Stomach (tissue), 8 donors: ENCODE measurements at regions not wholly inside any gene's neighbourhood (a gene's known extent, or its start where the extent isn't known, plus 50 kb on each side); places are given as distances from the start of the nearest gene placed in this dataset.
A peak's percentile ranks its signal among the peaks of the same experiment; 100 is the strongest.

Experiments
- DNase-seq, 2 donors: peaks; one replicate each; pipeline versions ENCODE4 v3.0.0 to v3.0.0-alpha.2; 2013 to 2019
- H3K27ac ChIP-seq, 5 donors: fragments of 200-600 bp in 4 of 5; sonication (generic) in 4 of 5; one replicate each; pipeline ENCODE4 v1.5.1; 2013 to 2019; ENCODE audit warnings: mild to moderate bottlenecking in 1 of 5, moderate library complexity in 1 of 5
- H3K27me3 ChIP-seq, 3 donors: fragments of 200-600 bp; sonication (generic); one replicate each; pipeline ENCODE4 v1.5.1; 2017 to 2019; ENCODE audit warnings: mixed run types in 1 of 3
- H3K36me3 ChIP-seq, 4 donors: fragments of 200-600 bp; sonication (generic); 1 replicate in 3 of 4; 2 replicates in 1 of 4; pipeline ENCODE4 v1.5.1; 2016 to 2019
- H3K4me1 ChIP-seq, 4 donors: fragments of 200-600 bp; sonication (generic); one replicate each; pipeline ENCODE4 v1.5.1; 2016 to 2019
- H3K4me3 ChIP-seq, 4 donors: fragments of 200-600 bp; sonication (generic) in 3 of 4; one replicate each; pipeline ENCODE4 v1.5.1; 2016 to 2019; ENCODE audit warnings: mild to moderate bottlenecking in 1 of 4
- H3K9me3 ChIP-seq, 4 donors: fragments of 200-600 bp; sonication (generic); one replicate each; pipeline ENCODE4 v1.5.1; 2016 to 2019
- CTCF ChIP-seq, 7 experiments: fragments of 450-650 bp in 4 of 7; fragments of 200-600 bp in 3 of 7; sonication (generic) in 3 of 7; IDR thresholded peaks; one replicate each; pipeline ENCODE4 v1.5.1; 2016 to 2019; ENCODE audit warnings: antibody characterized with exemption in 7 of 7, control low read depth in 2 of 7, mild to moderate bottlenecking in 1 of 7
- EP300 ChIP-seq: sonication (generic); formaldehyde crosslinking; IDR thresholded peaks from one replicate; pipeline ENCODE4 v1.6.1; 2017; ENCODE audit warnings: antibody characterized with exemption
- POLR2A ChIP-seq, 4 donors: fragments of 450-650 bp; IDR thresholded peaks; one replicate each; pipeline ENCODE4 v1.6.1; 2016; ENCODE audit warnings: antibody characterized with exemption in 4 of 4, control low read depth in 2 of 4, mild to moderate bottlenecking in 1 of 4, moderate library complexity in 1 of 4
- POLR2AphosphoS5 ChIP-seq, 3 donors: sonication (generic); formaldehyde crosslinking; IDR thresholded peaks; one replicate each; pipeline ENCODE4 v1.6.1; 2016; ENCODE audit warnings: antibody characterized with exemption in 3 of 3
- WGBS, 5 donors: extraction: QIAGEN DNeasy Blood & Tissue Kit in 3 of 5; methylation state at CpG; one replicate each; pipeline versions ENCODE4 v1.1.5 to v1.1.7; 2013 to 2018; 5-methylcytosine and 5-hydroxymethylcytosine counted together
- intact Hi-C: fragments of 100-400 bp; cut with DNase I; formaldehyde crosslinking; loops from one replicate; pipeline ENCODE4 v1.15.1; 2023; ENCODE audit warnings: low total_unique reads
- donor health status: healthy with polysubstance abuse.
- donor health status: Bipolar disorder and iron deficiency.
- donor health status: healthy.

- no peak for TF ChIP-seq CTCF (IDR thresholded peaks at IDR 0.05)
- peaks cover 0 to 34% (median 15%) of the 10 kb centered on the region in 4 donors for H3K4me1 ChIP-seq
- H3K36me3 ChIP-seq = no peaks in the 10 kb centered on the region
- DNase-seq = no peak
- 64 to 73% (median 70%) methylated on average over 4 of the region's 4 CpGs for WGBS, 5 donors
- H3K27ac ChIP-seq = no peak overlapping the region
- no peak overlapping the region for H3K4me3 ChIP-seq
- H3K9me3 ChIP-seq = no peaks in the 10 kb centered on the region
- no peaks in the 10 kb centered on the region for H3K27me3 ChIP-seq
- intact Hi-C loops = no loop called here
Observed at GRCh38 chr6:139475646-139476045, 101.2 kb upstream of the CITED2 start.

- no peaks in the 10 kb centered on the region for H3K9me3 ChIP-seq
- H3K4me1 ChIP-seq = peaks cover 0 to 34% (median 15%) of the 10 kb centered on the region in 4 donors
- intact Hi-C loops = no loop called here
- peak overlapping the region in 2 of 5 donors; percentile 57 to 73 for H3K27ac ChIP-seq
- no peak overlapping the region for H3K4me3 ChIP-seq
- H3K27me3 ChIP-seq = no peaks in the 10 kb centered on the region
- DNase-seq = peak in 1 of 2 donors; percentile 22
- no peak for TF ChIP-seq POLR2A (IDR thresholded peaks at IDR 0.05)
- no peak for TF ChIP-seq CTCF (IDR thresholded peaks at IDR 0.05)
- TF ChIP-seq POLR2AphosphoS5 (IDR thresholded peaks at IDR 0.05) = no peak
- TF ChIP-seq EP300 = no peak
- no peaks in the 10 kb centered on the region for H3K36me3 ChIP-seq
- 78 to 89% (median 82%) methylated on average over 5 of the region's 5 CpGs for WGBS, 5 donors
Observed at GRCh38 chr6:139475241-139475640, 100.8 kb upstream of the CITED2 start.

GRCh38 chr6:139474145-139475108 is 100.0 kb upstream of the CITED2 start:
- intact Hi-C loops = no loop called here
- H3K27me3 ChIP-seq = no peaks in the 10 kb centered on the region
- H3K4me1 ChIP-seq = peaks cover 0 to 34% (median 15%) of the 10 kb centered on the region in 4 donors
- no peaks in the 10 kb centered on the region for H3K36me3 ChIP-seq
- DNase-seq = peak in 1 of 2 donors; percentile 88
- peak overlapping the region in 1 of 4 donors; percentile 2 for H3K4me3 ChIP-seq
- WGBS, 5 donors = 23 to 45% (median 32%) methylated on average over 7 of the region's 7 CpGs
- no peaks in the 10 kb centered on the region for H3K9me3 ChIP-seq
- TF ChIP-seq POLR2AphosphoS5 (IDR thresholded peaks at IDR 0.05) (peak in 1 of 3 donors; percentile 20), CTCF (IDR thresholded peaks at IDR 0.05) (no peak), EP300 (no peak), POLR2A (IDR thresholded peaks at IDR 0.05) (no peak)
- peak overlapping the region in 4 of 5 donors; percentile 20 to 73 (median 57) for H3K27ac ChIP-seq

GRCh38 chr6:139473731-139474130 is 99.3 kb upstream of the CITED2 start:
- H3K4me3 ChIP-seq = no peak overlapping the region
- H3K27me3 ChIP-seq = no peaks in the 10 kb centered on the region
- intact Hi-C loops = no loop called here
- peaks cover 0 to 34% (median 15%) of the 10 kb centered on the region in 4 donors for H3K4me1 ChIP-seq
- DNase-seq = no peak
- peak overlapping the region in 4 of 5 donors; percentile 30 to 73 (median 57) for H3K27ac ChIP-seq
- no peak for TF ChIP-seq EP300
- no peak for TF ChIP-seq POLR2AphosphoS5 (IDR thresholded peaks at IDR 0.05)
- no peak for TF ChIP-seq CTCF (IDR thresholded peaks at IDR 0.05)
- TF ChIP-seq POLR2A (IDR thresholded peaks at IDR 0.05) = no peak
- no peaks in the 10 kb centered on the region for H3K9me3 ChIP-seq
- H3K36me3 ChIP-seq = no peaks in the 10 kb centered on the region
- 49 to 65% (median 60%) methylated on average over 2 of the region's 2 CpGs for WGBS, 5 donors
